Breast epithelium (tissue), 4 donors: ENCODE measurements at regions not wholly inside any gene's neighbourhood (a gene's known extent, or its start where the extent isn't known, plus 50 kb on each side); places are given as distances from the start of the nearest gene placed in this dataset.

Experiments
- DNase-seq, 2 donors: peaks; one replicate each; pipeline ENCODE4 v3.0.0-alpha.2; 2019; ENCODE audit warnings: low spot score in 2 of 2
- H3K27ac ChIP-seq, 2 donors: fragments of 200-600 bp; sonication (generic) in 1 of 2; one replicate each; pipeline ENCODE4 v1.5.1; 2016 to 2019; ENCODE audit warnings: mild to moderate bottlenecking in 1 of 2
- H3K27me3 ChIP-seq, 2 donors: fragments of 200-600 bp; sonication (generic) in 1 of 2; one replicate each; pipeline versions ENCODE4 v1.5.1 to v1.6.0; 2017 to 2019; ENCODE audit warnings: control low read depth in 1 of 2, mild to moderate bottlenecking in 1 of 2
- H3K36me3 ChIP-seq: fragments of 200-600 bp; one replicate; pipeline ENCODE4 v1.5.1; 2019
- H3K4me1 ChIP-seq, 2 donors: fragments of 200-600 bp; sonication (generic); one replicate each; pipeline ENCODE4 v1.5.1; 2016 to 2019; ENCODE audit warnings: control low read depth in 1 of 2
- H3K4me3 ChIP-seq, 3 donors: fragments of 200-600 bp; sonication (generic); 1 replicate in 2 of 3; 2 replicates in 1 of 3; pipeline ENCODE4 v1.5.1; 2016 to 2019; ENCODE audit warnings: mild to moderate bottlenecking in 3 of 3, moderate library complexity in 2 of 3
- H3K9me3 ChIP-seq, 2 donors: fragments of 200-600 bp; sonication (generic) in 1 of 2; one replicate each; pipeline ENCODE4 v1.5.1; 2016 to 2019; ENCODE audit warnings: control low read depth in 1 of 2
- CTCF ChIP-seq, 3 donors: fragments of 450-650 bp; IDR thresholded peaks; one replicate each; pipeline ENCODE4 v1.5.1; 2016 to 2017; ENCODE audit warnings: antibody characterized with exemption in 3 of 3, mild to moderate bottlenecking in 3 of 3, moderate library complexity in 3 of 3
- POLR2A ChIP-seq: fragments of 450-650 bp; IDR thresholded peaks from one replicate; pipeline ENCODE4 v1.6.1; 2016; ENCODE audit warnings: antibody characterized with exemption, mild to moderate bottlenecking, moderate library complexity
- POLR2AphosphoS5 ChIP-seq, 3 donors: sonication (generic); formaldehyde crosslinking; IDR thresholded peaks; one replicate each; pipeline ENCODE4 v1.6.1; 2017; ENCODE audit warnings: antibody characterized with exemption in 3 of 3
- intact Hi-C: fragments of 100-400 bp; cut with DNase I; formaldehyde crosslinking; loops from one replicate; pipeline ENCODE4 v1.15.1; 2023; ENCODE audit warnings: low total_unique reads

DNA sequence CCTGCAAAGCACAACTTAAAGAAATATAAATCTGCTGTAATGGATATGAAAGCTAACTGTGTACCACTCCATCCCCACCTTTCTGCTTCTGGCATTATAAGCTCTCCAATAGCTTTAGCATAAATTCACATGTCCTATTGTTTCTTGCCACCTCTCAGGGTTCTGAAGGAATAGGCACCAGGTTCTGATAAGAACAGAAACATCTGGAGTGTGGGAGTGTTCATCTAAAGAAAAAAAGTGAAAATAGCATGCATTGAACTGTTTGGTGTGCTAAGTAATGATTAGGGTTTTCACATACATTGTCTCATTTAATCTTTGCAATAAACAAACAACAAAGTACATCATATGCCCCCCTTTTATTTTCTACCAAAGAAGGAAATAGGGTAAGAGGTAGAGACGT is 72.3 kb downstream of the FAM76B start:
- Histone ChIP-seq H3K4me3 (no peak overlapping the region), H3K36me3 (no peaks in the 10 kb centered on the region), H3K27me3 (no peaks in the 10 kb centered on the region), H3K27ac (no peak overlapping the region), H3K9me3 (no peaks in the 10 kb centered on the region), H3K4me1 (no peaks in the 10 kb centered on the region)
- intact Hi-C loops, result no loop called here
- no peak for DNase-seq
- TF ChIP-seq CTCF (IDR thresholded peaks at IDR 0.05) (no peak), POLR2AphosphoS5 (IDR thresholded peaks at IDR 0.05) (no peak), POLR2A (no peak)

DNA sequence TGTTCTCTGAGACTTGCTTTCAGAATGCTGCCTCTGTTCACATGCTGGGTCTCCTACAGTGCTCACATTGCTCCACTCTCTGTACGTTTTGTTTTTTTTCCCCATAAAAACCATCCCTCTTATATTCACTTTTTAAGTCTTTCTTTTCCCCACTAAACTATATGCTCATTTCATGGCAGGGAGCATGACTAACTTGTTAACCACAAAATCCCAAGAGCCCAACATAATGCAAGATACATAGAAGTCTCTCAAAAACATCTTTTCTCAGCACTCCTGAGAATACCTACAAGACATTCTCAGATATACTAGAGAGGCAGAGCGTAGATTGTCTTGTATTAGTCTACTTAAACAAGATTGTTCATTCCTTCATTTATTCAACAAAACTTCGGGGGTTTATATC is 73.3 kb downstream of the FAM76B start:
- H3K27me3 ChIP-seq, result no peaks in the 10 kb centered on the region
- TF ChIP-seq POLR2AphosphoS5 (IDR thresholded peaks at IDR 0.05) (no peak), CTCF (IDR thresholded peaks at IDR 0.05) (no peak), POLR2A (no peak)
- no peak overlapping the region for H3K4me3 ChIP-seq
- H3K27ac ChIP-seq, result peak overlapping the region in 1 of 2 donors; percentile 66
- DNase-seq, result no peak
- intact Hi-C loops, result no loop called here
- no peaks in the 10 kb centered on the region for H3K36me3 ChIP-seq
- no peaks in the 10 kb centered on the region for H3K4me1 ChIP-seq
- H3K9me3 ChIP-seq, result no peaks in the 10 kb centered on the region

DNA sequence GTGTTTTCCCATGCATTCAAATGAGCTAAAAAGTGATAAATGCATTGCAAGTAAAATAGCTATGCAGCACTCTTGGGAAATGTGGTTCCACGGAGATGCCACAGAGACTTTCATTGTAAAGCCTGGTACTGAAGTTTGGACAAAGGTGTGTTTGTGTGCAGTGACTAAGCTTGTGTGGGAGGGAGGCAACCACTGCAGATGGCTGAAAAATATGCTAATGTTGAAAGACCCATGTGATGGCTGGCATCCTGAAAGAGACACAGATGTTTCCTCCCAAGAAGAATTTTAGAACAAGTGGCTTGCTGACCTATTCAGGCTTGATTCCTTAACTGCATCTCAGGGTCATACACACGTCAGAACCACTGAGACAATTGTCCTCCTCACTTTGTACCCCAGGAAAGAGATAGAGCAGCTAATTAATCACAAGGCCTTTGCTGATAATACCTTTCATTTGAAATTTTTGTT is 73.8 kb downstream of the FAM76B start:
- Histone ChIP-seq H3K27me3 (no peaks in the 10 kb centered on the region), H3K9me3 (no peaks in the 10 kb centered on the region), H3K36me3 (no peaks in the 10 kb centered on the region), H3K27ac (peak overlapping the region; percentile 8 to 66), H3K4me1 (no peaks in the 10 kb centered on the region), H3K4me3 (no peak overlapping the region)
- intact Hi-C loops, result no loop called here
- peak in 1 of 2 donors; percentile 63 for DNase-seq
- TF ChIP-seq POLR2AphosphoS5 (IDR thresholded peaks at IDR 0.05) (peak in 1 of 3 donors; percentile 11), POLR2A (no peak), CTCF (IDR thresholded peaks at IDR 0.05) (no peak)

DNA sequence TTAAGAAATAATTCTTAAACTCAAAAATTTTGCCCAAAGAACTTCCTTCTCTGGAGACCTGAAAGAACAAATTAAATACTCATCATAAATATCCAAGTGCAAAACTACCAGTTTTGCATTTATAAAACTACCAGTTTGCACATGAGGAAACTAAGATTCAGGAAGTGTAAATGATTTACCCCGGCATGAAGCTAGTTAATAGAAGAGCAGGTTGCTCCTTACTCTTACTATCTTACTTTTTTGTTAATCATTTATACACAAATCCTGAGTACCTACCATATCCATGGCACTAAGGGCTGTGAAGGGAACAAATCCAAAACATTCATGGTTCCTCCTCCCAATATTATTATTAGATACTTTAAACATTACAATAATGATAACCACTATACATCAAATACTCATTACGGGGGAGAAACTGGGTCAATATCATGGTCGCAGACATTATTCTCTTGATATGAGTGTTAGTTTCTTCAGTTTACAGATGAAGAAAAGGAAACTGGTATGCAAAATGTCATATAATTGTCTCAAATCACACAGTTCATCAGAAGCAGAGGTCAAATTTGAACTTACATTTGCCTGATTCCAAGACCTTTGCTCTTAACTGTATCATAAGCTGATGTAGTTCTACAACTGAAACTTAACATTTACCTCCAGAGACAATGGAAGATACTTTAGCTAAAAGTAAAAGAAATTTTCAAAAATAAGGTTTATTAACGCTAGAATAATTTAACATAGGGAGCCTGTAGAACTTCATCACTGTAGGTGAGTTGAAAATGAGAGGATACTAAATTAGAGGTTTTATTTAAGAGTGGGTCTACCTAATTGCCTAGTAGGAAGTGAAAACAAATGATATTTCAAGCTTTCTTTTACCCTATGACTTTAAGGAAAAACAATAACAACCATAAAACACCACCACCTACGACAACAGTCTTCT is 74.5 kb downstream of the FAM76B start:
- no peaks in the 10 kb centered on the region for H3K4me1 ChIP-seq
- H3K36me3 ChIP-seq, result no peaks in the 10 kb centered on the region
- intact Hi-C loops, result loop anchor here (5.0 kb wide), 1 partner anchor 463 kb away; no protein-coding TSS in a partner anchor
- no peaks in the 10 kb centered on the region for H3K9me3 ChIP-seq
- peak overlapping the region; percentile 8 to 30 for H3K27ac ChIP-seq
- no peak overlapping the region for H3K4me3 ChIP-seq
- TF ChIP-seq POLR2AphosphoS5 (IDR thresholded peaks at IDR 0.05) (no peak), POLR2A (no peak), CTCF (IDR thresholded peaks at IDR 0.05) (no peak)
- no peak for DNase-seq
- H3K27me3 ChIP-seq, result no peaks in the 10 kb centered on the region

GRCh38 chr11:95713428-95713827 is 76.2 kb downstream of the FAM76B start:
- intact Hi-C loops, result loop anchor here (5.0 kb wide), 1 partner anchor 461 kb away; no protein-coding TSS in a partner anchor
- TF ChIP-seq CTCF (IDR thresholded peaks at IDR 0.05), result no peak
- TF ChIP-seq POLR2AphosphoS5 (IDR thresholded peaks at IDR 0.05), result no peak
- TF ChIP-seq POLR2A, result no peak

More at GRCh38 chr11:95713428-95713827, 76.2 kb downstream of the FAM76B start:
- no peak for DNase-seq
- H3K27ac ChIP-seq, result no peak overlapping the region
- H3K9me3 ChIP-seq, result no peaks in the 10 kb centered on the region
- no peaks in the 10 kb centered on the region for H3K36me3 ChIP-seq
- H3K4me1 ChIP-seq, result no peaks in the 10 kb centered on the region
- H3K4me3 ChIP-seq, result no peak overlapping the region
- no peaks in the 10 kb centered on the region for H3K27me3 ChIP-seq
